Esophagus squamous epithelium (tissue), 5 donors: ENCODE measurements at regions not wholly inside any gene's neighbourhood (a gene's known extent, or its start where the extent isn't known, plus 50 kb on each side); places are given as distances from the start of the nearest gene placed in this dataset.

ENCODE experiments used
- DNase-seq: peaks from one replicate; lab custom pipeline; 2025; lab: John Stamatoyannopoulos, UW
- H3K27ac ChIP-seq, 4 donors: fragments of 200-600 bp; sonication (generic); one replicate each; pipeline ENCODE4 v1.5.1; 2016 to 2019; ENCODE audit warnings: mild to moderate bottlenecking in 1 of 4
- H3K27me3 ChIP-seq, 4 donors: fragments of 200-600 bp; sonication (generic); 1 replicate in 3 of 4; 2 replicates in 1 of 4; pipeline versions ENCODE4 v1.5.1 to v1.6.0; 2017 to 2021; ENCODE audit warnings: antibody characterized with exemption in 1 of 4
- H3K36me3 ChIP-seq, 3 donors: fragments of 200-600 bp; sonication (generic); one replicate each; pipeline ENCODE4 v1.5.1; 2016 to 2019
- H3K4me1 ChIP-seq, 3 donors: fragments of 200-600 bp; sonication (generic); one replicate each; pipeline ENCODE4 v1.5.1; 2017 to 2019
- H3K4me3 ChIP-seq, 4 donors: fragments of 200-600 bp; sonication (generic); 1 replicate in 3 of 4; 2 replicates in 1 of 4; pipeline ENCODE4 v1.5.1; 2016 to 2019; ENCODE audit warnings: mild to moderate bottlenecking in 2 of 4, moderate library complexity in 1 of 4
- H3K9me3 ChIP-seq, 3 donors: fragments of 200-600 bp; sonication (generic); one replicate each; pipeline ENCODE4 v1.5.1; 2016 to 2019
- CTCF ChIP-seq, 6 experiments: fragments of 450-650 bp in 4 of 6; fragments of 200-600 bp in 2 of 6; sonication (generic) in 2 of 6; IDR thresholded peaks; one replicate each; pipeline ENCODE4 v1.5.1; 2016 to 2019; ENCODE audit warnings: antibody characterized with exemption in 6 of 6, mild to moderate bottlenecking in 4 of 6, moderate library complexity in 4 of 6
- POLR2A ChIP-seq, 4 donors: fragments of 450-650 bp; IDR thresholded peaks; one replicate each; pipeline ENCODE4 v1.6.1; 2017; ENCODE audit warnings: antibody characterized with exemption in 4 of 4, mild to moderate bottlenecking in 4 of 4, moderate library complexity in 3 of 4
- WGBS, 2 donors: methylation state at CpG; one replicate each; pipeline ENCODE4 v1.1.5; 2018; 5-methylcytosine and 5-hydroxymethylcytosine counted together
- intact Hi-C: fragments of 100-400 bp; cut with DNase I; formaldehyde crosslinking; loops from one replicate; pipeline ENCODE4 v1.15.0; 2022
- donor health status: DM: yes; HTN: yes; CAD: no.

GRCh38 chr10:31142026-31142425 lies 110.4 kb upstream of the ZNF438 start:
- no peaks in the 10 kb centered on the region for H3K9me3 ChIP-seq
- H3K27me3 ChIP-seq = no peaks in the 10 kb centered on the region
- H3K4me1 ChIP-seq = peaks cover 1 to 16% (median 12%) of the 10 kb centered on the region in 3 donors
- DNase-seq = no peak
- no peak overlapping the region for H3K27ac ChIP-seq
- 72 to 75% methylated on average over 5 of the region's 5 CpGs for WGBS, 2 donors
- TF ChIP-seq POLR2A (IDR thresholded peaks at IDR 0.05) (no peak), CTCF (IDR thresholded peaks at IDR 0.05) (no peak)
- H3K36me3 ChIP-seq = no peaks in the 10 kb centered on the region
- intact Hi-C loops = no loop called here
- no peak overlapping the region for H3K4me3 ChIP-seq

GRCh38 chr10:31143331-31143935 lies 111.8 kb upstream of the ZNF438 start:
- intact Hi-C loops = no loop called here
- Histone ChIP-seq H3K27ac (no peak overlapping the region), H3K4me1 (peaks cover 6 to 20% (median 13%) of the 10 kb centered on the region in 3 donors), H3K36me3 (no peaks in the 10 kb centered on the region), H3K27me3 (no peaks in the 10 kb centered on the region), H3K9me3 (no peaks in the 10 kb centered on the region), H3K4me3 (no peak overlapping the region)
- no peak for DNase-seq
- 87 to 88% methylated on average over 3 to 5 of the region's 5 CpGs for WGBS, 2 donors
- no peak for TF ChIP-seq CTCF (IDR thresholded peaks at IDR 0.05)
- TF ChIP-seq POLR2A (IDR thresholded peaks at IDR 0.05) = no peak

DNA sequence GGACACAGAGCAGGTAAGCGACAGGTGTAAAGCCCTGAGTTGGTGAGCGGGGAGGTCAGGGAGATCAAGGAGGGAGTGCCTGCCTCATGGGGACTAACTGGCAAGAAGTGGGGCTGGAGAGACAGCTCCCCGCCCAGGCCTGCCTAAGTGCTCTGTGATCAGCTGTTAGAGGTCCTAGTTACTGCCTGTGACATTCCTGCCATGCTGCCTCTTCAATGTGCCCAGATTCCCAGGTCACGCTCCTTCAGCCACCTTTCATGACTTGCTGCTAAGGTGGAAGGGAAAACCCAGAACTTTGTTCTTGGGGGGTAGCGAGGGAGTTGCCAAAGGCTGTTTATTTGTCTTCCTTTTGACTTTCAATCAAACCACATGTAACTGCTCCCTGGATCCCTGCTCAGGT lies 114.3 kb upstream of the ZNF438 start:
- WGBS, 2 donors = 64 to 77% methylated on average over 4 to 5 of the region's 5 CpGs
- Histone ChIP-seq H3K27me3 (no peaks in the 10 kb centered on the region), H3K4me3 (no peak overlapping the region), H3K9me3 (no peaks in the 10 kb centered on the region), H3K27ac (no peak overlapping the region), H3K4me1 (peaks cover 6 to 32% (median 13%) of the 10 kb centered on the region in 3 donors), H3K36me3 (no peaks in the 10 kb centered on the region)
- DNase-seq = no peak
- intact Hi-C loops = no loop called here
- TF ChIP-seq CTCF (IDR thresholded peaks at IDR 0.05) = no peak
- no peak for TF ChIP-seq POLR2A (IDR thresholded peaks at IDR 0.05)

GRCh38 chr10:31146491-31147209 lies 115.0 kb upstream of the ZNF438 start:
- intact Hi-C loops = no loop called here
- WGBS, 2 donors = 43 to 65% methylated on average over 10 to 18 of the region's 21 CpGs
- Histone ChIP-seq H3K36me3 (no peaks in the 10 kb centered on the region), H3K4me3 (no peak overlapping the region), H3K27me3 (no peaks in the 10 kb centered on the region), H3K27ac (no peak overlapping the region), H3K4me1 (peaks cover 6 to 32% (median 13%) of the 10 kb centered on the region in 3 donors), H3K9me3 (no peaks in the 10 kb centered on the region)
- TF ChIP-seq POLR2A (IDR thresholded peaks at IDR 0.05) (no peak), CTCF (IDR thresholded peaks at IDR 0.05) (no peak)
- no peak for DNase-seq

- Histone ChIP-seq H3K4me3 (no peak overlapping the region), H3K27ac (no peak overlapping the region), H3K9me3 (no peaks in the 10 kb centered on the region), H3K4me1 (peaks cover 6 to 32% (median 13%) of the 10 kb centered on the region in 3 donors), H3K27me3 (no peaks in the 10 kb centered on the region), H3K36me3 (no peaks in the 10 kb centered on the region)
- 16 to 27% methylated on average over 2 of the region's 2 CpGs for WGBS, 2 donors
- intact Hi-C loops = no loop called here
- DNase-seq = no peak
- no peak for TF ChIP-seq POLR2A (IDR thresholded peaks at IDR 0.05)
- TF ChIP-seq CTCF (IDR thresholded peaks at IDR 0.05) = no peak
Measured at GRCh38 chr10:31147210-31147608, 115.5 kb upstream of the ZNF438 start.
